ENCODE measurements at regions not wholly inside any gene's neighbourhood (a gene's known extent, or its start where the extent isn't known, plus 50 kb on each side); places are given as distances from the start of the nearest gene placed in this dataset.

DNA sequence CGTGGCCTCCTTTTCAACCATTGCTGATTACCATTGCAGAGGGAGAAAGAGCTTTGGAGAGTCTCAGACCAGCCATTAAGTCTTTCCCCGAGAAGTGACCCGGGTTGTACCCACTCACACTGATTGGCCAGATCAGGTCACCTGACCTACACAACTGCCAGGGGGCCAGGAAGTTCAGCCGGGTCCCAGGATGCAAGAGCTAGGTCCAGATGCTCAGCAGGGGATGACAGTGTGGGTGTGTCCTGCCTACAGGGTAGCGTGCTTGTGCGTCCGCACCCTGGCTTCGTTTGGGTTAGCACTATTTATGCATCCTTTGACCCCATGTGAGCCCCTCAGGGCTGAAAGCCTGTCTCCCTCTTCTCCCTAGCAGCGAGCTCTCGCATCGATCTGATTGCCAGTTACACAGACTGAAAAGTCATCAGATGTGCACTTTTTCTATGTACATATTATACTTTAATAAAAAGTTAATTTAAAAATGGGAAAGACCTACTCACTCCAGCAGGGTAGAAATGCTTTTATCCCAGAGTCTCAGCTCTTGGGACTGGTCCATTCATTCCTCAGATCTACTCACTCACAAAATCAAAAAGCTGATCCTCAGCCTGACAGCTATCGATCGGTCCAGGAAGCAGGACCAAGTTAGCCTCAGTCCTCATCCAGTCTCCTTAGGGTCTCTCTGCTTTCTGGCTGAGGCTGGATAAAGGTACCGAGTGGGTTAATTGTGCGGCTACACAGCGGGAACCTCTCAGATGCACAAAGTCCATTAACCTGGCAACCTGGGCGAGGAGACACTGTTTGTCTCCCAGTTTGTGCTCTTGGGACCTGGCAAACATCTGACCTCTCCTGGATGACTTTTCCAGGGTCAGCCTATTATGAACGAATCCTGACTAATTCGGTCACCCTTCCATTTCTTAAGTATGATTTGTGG is 68.0 kb downstream of the SERPINA3 start:
- ChIA-PET CTCF (interaction anchor here (0.5 to 1.2 kb wide), 4 partner anchors 13 to 397 kb away, joined by 3 to 4 read pairs (median 3); no protein-coding TSS in a partner anchor), POLR2A (no interaction called here)
- TF ChIP-seq, protein P1, sequence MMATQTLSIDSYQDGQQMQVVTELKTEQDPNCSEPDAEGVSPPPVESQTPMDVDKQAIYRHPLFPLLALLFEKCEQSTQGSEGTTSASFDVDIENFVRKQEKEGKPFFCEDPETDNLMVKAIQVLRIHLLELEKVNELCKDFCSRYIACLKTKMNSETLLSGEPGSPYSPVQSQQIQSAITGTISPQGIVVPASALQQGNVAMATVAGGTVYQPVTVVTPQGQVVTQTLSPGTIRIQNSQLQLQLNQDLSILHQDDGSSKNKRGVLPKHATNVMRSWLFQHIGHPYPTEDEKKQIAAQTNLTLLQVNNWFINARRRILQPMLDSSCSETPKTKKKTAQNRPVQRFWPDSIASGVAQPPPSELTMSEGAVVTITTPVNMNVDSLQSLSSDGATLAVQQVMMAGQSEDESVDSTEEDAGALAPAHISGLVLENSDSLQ (IDR thresholded peaks at IDR 0.05): no peak
- TF ChIP-seq HDGF (IDR thresholded peaks at IDR 0.05; ENCODE audit: borderline replicate concordance): no peak
- no peak for TF ChIP-seq CTBP1 (IDR thresholded peaks at IDR 0.05; ENCODE audit: borderline replicate concordance)
- TF ChIP-seq ZNF384 (IDR thresholded peaks at IDR 0.05): no peak
- no peak for TF ChIP-seq FOXK2 (IDR thresholded peaks at IDR 0.05)
- no peak for TF ChIP-seq FOXM1 (IDR thresholded peaks at IDR 0.05; ENCODE audit: borderline replicate concordance)
- no peak for TF ChIP-seq FOXA1 (IDR thresholded peaks at IDR 0.05)
- TF ChIP-seq NFRKB (IDR thresholded peaks at IDR 0.05): no peak
- TF ChIP-seq SUZ12 (IDR thresholded peaks at IDR 0.05): no peak
- DNase-seq (ENCODE audit: extremely low spot score): no peak

DNA sequence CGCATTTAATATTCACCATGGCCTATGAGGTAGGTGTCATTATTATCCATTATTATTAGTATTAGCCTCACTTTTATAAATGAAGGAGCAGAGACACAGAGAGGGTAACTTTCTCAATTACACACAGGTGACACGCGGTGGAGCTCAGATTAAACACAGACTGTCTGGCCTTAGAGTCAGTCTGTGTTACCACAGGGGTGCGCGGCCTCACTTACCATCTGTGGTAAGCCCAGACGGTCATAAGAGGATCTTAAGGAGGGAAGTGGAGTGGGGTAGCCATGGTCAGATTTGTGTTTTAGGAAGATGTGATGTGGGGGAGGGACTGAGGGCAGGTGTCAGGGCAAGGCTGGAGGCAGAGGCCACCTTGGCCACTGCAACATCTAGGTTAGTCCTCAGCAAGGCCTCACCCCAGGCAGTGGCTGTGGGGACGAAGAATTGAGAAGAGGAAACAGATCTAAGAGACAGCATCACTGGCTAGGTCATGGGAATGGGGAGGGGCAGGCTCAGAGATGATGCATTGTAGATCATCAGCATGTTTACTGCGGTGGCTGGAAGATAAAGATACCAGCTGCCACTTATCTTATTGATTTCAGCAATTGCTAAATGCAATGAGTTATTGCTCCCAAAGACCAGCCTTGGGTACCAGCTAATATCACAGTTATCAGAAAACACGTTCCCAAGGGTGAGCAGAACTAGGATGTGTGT is 67.1 kb downstream of the SERPINA3 start:
- ChIA-PET POLR2A (no interaction called here), CTCF (interaction anchor here (1.3 kb wide), 1 partner anchor 130 kb away, joined by 3 read pairs; no protein-coding TSS in a partner anchor)
- TF ChIP-seq L3MBTL2 (conservative IDR thresholded peaks at IDR 0.05) (no peak), LEF1 (IDR thresholded peaks at IDR 0.05; ENCODE audit: borderline replicate concordance) (no peak), ELF4 (IDR thresholded peaks at IDR 0.05) (no peak), FOXM1 (IDR thresholded peaks at IDR 0.05; ENCODE audit: borderline replicate concordance) (no peak), FOXK2 (IDR thresholded peaks at IDR 0.05) (no peak), FOXA1 (IDR thresholded peaks at IDR 0.05) (no peak), SP1 (IDR thresholded peaks at IDR 0.05) (no peak), ARNT (IDR thresholded peaks at IDR 0.05) (no peak), ZNF384 (IDR thresholded peaks at IDR 0.05) (no peak), BHLHE40 (IDR thresholded peaks at IDR 0.05; ENCODE audit: borderline replicate concordance) (no peak), NFRKB (IDR thresholded peaks at IDR 0.05) (no peak), SUZ12 (IDR thresholded peaks at IDR 0.05) (no peak)
- TF ChIP-seq, protein P1 (IDR thresholded peaks at IDR 0.05): no peak
- no peak for DNase-seq (ENCODE audit: extremely low spot score)

DNA sequence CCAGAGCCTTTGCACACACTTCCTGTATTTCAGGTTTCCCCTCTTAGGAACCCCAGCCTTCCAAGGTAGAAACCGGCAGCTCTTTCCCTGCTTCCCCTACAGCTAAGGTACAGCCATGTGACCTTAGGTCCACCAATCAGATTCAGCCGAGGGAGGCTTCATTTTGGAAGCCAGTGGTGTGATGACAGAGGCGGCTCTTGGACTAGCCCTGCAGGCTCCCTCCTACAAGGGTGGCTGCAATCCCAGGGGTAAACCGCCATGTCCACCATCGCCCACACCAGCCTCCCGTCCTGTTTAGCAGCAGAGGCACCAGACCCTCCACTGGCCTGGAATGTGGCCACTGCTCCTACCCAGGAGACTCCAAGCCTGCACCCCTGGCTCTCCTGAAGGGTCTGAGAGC is 65.6 kb downstream of the SERPINA3 start:
- no peak for DNase-seq (ENCODE audit: extremely low spot score)
- TF ChIP-seq ZNF384 (IDR thresholded peaks at IDR 0.05): no peak
- TF ChIP-seq ARNT (IDR thresholded peaks at IDR 0.05): no peak
- no peak for TF ChIP-seq FOXM1 (IDR thresholded peaks at IDR 0.05; ENCODE audit: borderline replicate concordance)
- TF ChIP-seq TARDBP (IDR thresholded peaks at IDR 0.05): no peak
- TF ChIP-seq FOXK2 (IDR thresholded peaks at IDR 0.05): no peak
- TF ChIP-seq ELF4 (IDR thresholded peaks at IDR 0.05): no peak
- no peak for TF ChIP-seq FOXA1 (IDR thresholded peaks at IDR 0.05)
- TF ChIP-seq SUZ12 (IDR thresholded peaks at IDR 0.05): no peak
- TF ChIP-seq SP1 (IDR thresholded peaks at IDR 0.05): no peak
- no peak for TF ChIP-seq HDGF (IDR thresholded peaks at IDR 0.05; ENCODE audit: borderline replicate concordance)
- TF ChIP-seq BHLHE40 (IDR thresholded peaks at IDR 0.05; ENCODE audit: borderline replicate concordance): no peak
- no peak for TF ChIP-seq CTBP1 (IDR thresholded peaks at IDR 0.05; ENCODE audit: borderline replicate concordance)
- no peak for TF ChIP-seq L3MBTL2 (conservative IDR thresholded peaks at IDR 0.05)
- TF ChIP-seq, protein P1 (IDR thresholded peaks at IDR 0.05): no peak
- no peak for TF ChIP-seq NFRKB (IDR thresholded peaks at IDR 0.05)
- no peak for TF ChIP-seq LEF1 (IDR thresholded peaks at IDR 0.05; ENCODE audit: borderline replicate concordance)
- CTCF ChIA-PET: no interaction called here
- POLR2A ChIA-PET: no interaction called here

DNA sequence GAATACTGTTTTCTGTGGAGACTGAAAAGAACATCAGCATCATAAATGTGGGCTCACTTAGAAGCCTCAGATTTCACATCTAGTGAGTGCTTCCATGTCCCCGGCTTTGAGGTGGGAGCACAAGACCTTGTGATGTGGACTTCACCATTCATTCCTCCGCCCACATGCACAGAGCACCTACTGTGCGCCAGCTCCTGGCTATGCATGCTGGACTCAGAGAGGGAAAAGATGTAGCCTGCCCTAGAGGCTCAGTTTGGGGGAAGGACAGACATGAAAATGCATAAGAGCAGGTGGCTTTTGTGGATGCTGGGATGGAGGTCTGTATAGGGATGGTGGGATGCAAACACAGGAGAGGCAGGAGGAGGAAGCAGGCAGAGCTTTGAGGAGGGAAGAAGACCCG is 65.0 kb downstream of the SERPINA3 start:
- ChIA-PET POLR2A (no interaction called here), CTCF (no interaction called here)
- DNase-seq (ENCODE audit: extremely low spot score): no peak
- TF ChIP-seq ZNF384 (IDR thresholded peaks at IDR 0.05): no peak
- no peak for TF ChIP-seq BHLHE40 (IDR thresholded peaks at IDR 0.05; ENCODE audit: borderline replicate concordance)
- no peak for TF ChIP-seq FOXA1 (IDR thresholded peaks at IDR 0.05)
- TF ChIP-seq L3MBTL2 (conservative IDR thresholded peaks at IDR 0.05): no peak
- TF ChIP-seq SUZ12 (IDR thresholded peaks at IDR 0.05): no peak
- no peak for TF ChIP-seq LEF1 (IDR thresholded peaks at IDR 0.05; ENCODE audit: borderline replicate concordance)
- TF ChIP-seq CTBP1 (IDR thresholded peaks at IDR 0.05; ENCODE audit: borderline replicate concordance): no peak
- TF ChIP-seq, protein P1 (IDR thresholded peaks at IDR 0.05): no peak
- TF ChIP-seq FOXM1 (IDR thresholded peaks at IDR 0.05; ENCODE audit: borderline replicate concordance): no peak
